ENCODE measurements at regions not wholly inside any gene's neighbourhood (a gene's known extent, or its start where the extent isn't known, plus 50 kb on each side); places are given as distances from the start of the nearest gene placed in this dataset.

GRCh38 chr13:58134525-58134924, 503.0 kb downstream of the PCDH17 start:
- Histone ChIP-seq H3K4me1 (no peaks in the 10 kb centered on the region), H3K4me3 (no peak overlapping the region), H3K36me3 (no peaks in the 10 kb centered on the region), H3K9me3 (peaks cover 0 to 21% (median 5%) of the 10 kb centered on the region in 4 donors), H3K27me3 (no peaks in the 10 kb centered on the region), H3K27ac (no peak overlapping the region)
- 93 to 98% methylated on average over 5 of the region's 5 CpGs for WGBS, 2 donors
- TF ChIP-seq EP300 (IDR thresholded peaks at IDR 0.05) (no peak), CTCF (IDR thresholded peaks at IDR 0.05) (no peak), POLR2A (IDR thresholded peaks at IDR 0.05) (no peak)
- no peak for DNase-seq (ENCODE audit: low spot score in 2 of 2)

DNA sequence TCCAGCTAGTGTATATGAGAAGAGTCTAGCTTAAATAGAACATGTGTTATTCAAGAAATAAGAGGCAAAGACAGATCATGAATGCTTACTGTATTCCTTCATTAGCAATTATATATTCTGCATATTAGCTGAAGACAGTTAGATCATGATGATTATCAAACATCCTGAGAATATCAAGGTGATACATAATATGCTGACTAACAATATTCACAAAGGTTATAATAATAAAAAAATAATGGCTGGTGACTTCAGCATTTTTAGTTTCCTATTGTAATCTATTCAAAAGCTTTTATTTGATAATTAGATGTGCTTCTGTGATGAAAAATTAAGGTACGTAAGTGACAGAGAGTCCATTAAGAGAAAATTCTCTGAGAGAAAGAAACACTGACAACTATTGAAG, 511.4 kb downstream of the PCDH17 start:
- DNase-seq (ENCODE audit: low spot score in 2 of 2) = no peak
- H3K4me1 ChIP-seq = no peaks in the 10 kb centered on the region
- TF ChIP-seq EP300 (IDR thresholded peaks at IDR 0.05) = no peak
- TF ChIP-seq POLR2A (IDR thresholded peaks at IDR 0.05) = no peak
- no peak for TF ChIP-seq CTCF (IDR thresholded peaks at IDR 0.05)
- no peaks in the 10 kb centered on the region for H3K27me3 ChIP-seq
- no peak overlapping the region for H3K4me3 ChIP-seq
- no peaks in the 10 kb centered on the region for H3K36me3 ChIP-seq
- WGBS, 2 donors = 89 to 95% methylated on average over 1 of the region's 1 CpG
- H3K9me3 ChIP-seq = no peaks in the 10 kb centered on the region
- no peak overlapping the region for H3K27ac ChIP-seq

GRCh38 chr13:58144616-58145015, 513.1 kb downstream of the PCDH17 start:
- TF ChIP-seq POLR2A (IDR thresholded peaks at IDR 0.05) (no peak), EP300 (IDR thresholded peaks at IDR 0.05) (no peak)
- 90 to 93% methylated on average over 9 to 12 of the region's 12 CpGs for WGBS, 2 donors
- DNase-seq (ENCODE audit: low spot score in 2 of 2) = no peak

DNA sequence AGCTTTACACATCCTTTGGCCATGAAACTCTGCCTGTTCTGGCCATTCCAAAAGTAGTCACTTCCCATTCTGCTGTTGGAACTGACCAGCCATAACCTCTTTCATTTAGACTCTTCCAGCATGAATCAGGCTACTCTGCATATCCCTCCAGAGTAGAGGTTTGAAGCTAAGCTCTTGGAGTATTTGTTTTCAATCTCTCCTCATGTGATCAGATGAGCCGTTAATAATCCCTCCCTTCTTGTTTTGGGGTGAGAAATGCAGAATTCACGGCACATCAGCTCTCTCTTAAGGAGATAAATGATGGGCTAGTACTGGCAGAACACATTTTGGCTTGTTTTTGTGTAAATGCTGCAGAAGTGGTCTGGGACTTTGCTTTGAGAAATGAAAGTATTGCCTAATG, 519.9 kb downstream of the PCDH17 start:
- DNase-seq (ENCODE audit: low spot score in 2 of 2) = no peak
- H3K9me3 ChIP-seq = no peaks in the 10 kb centered on the region
- TF ChIP-seq EP300 (IDR thresholded peaks at IDR 0.05) (no peak), POLR2A (IDR thresholded peaks at IDR 0.05) (no peak), CTCF (IDR thresholded peaks at IDR 0.05) (no peak)
- 68 to 75% methylated on average over 2 of the region's 2 CpGs for WGBS, 2 donors
- no peak overlapping the region for H3K4me3 ChIP-seq
- no peaks in the 10 kb centered on the region for H3K4me1 ChIP-seq
- H3K36me3 ChIP-seq = no peaks in the 10 kb centered on the region
- no peak overlapping the region for H3K27ac ChIP-seq
- no peaks in the 10 kb centered on the region for H3K27me3 ChIP-seq

More at GRCh38 chr13:58144616-58145015, 513.1 kb downstream of the PCDH17 start:
- H3K4me1 ChIP-seq = no peaks in the 10 kb centered on the region
- no peaks in the 10 kb centered on the region for H3K9me3 ChIP-seq
- H3K36me3 ChIP-seq = no peaks in the 10 kb centered on the region
- H3K27ac ChIP-seq = no peak overlapping the region
- no peaks in the 10 kb centered on the region for H3K27me3 ChIP-seq
- no peak overlapping the region for H3K4me3 ChIP-seq

DNA sequence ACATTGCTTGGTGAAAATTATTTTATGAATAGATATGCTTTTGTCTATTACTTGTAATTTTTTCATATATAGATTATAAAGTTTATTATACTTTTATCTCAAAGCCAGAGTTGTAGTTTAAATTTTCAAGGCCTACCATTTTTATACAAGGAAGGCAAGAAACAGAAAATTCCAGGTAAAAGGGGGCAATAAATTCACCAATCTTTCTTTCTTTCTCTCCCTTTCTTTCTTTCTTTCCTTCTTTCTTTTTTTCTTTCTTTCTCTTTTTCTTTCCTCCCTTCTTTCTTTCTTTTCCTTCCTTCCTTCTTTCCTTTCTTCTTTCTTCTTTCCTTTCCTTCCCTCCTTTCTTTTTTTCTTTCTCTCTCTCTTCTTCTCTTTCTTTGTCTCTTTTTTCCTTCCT, 529.4 kb downstream of the PCDH17 start:
- no peaks in the 10 kb centered on the region for H3K4me1 ChIP-seq
- no peaks in the 10 kb centered on the region for H3K27me3 ChIP-seq

More for the DNA sequence above, 529.4 kb downstream of the PCDH17 start:
- H3K36me3 ChIP-seq = no peaks in the 10 kb centered on the region
- no peak overlapping the region for H3K4me3 ChIP-seq
- H3K9me3 ChIP-seq = no peaks in the 10 kb centered on the region
- DNase-seq (ENCODE audit: low spot score in 2 of 2) = no peak
- no peak overlapping the region for H3K27ac ChIP-seq
- no peak for TF ChIP-seq CTCF (IDR thresholded peaks at IDR 0.05)
- TF ChIP-seq EP300 (IDR thresholded peaks at IDR 0.05) = no peak
- TF ChIP-seq POLR2A (IDR thresholded peaks at IDR 0.05) = no peak

Measured in tibial nerve (tissue), 4 donors.